Muscle of arm (tissue), 1 donor: ENCODE measurements at regions not wholly inside any gene's neighbourhood (a gene's known extent, or its start where the extent isn't known, plus 50 kb on each side); places are given as distances from the start of the nearest gene placed in this dataset.
"Not testable (repeated sequence)": the region's sequence is repeated elsewhere in the genome, so short reads cannot be mapped to it uniquely, and the experiment has no call there.

Experiments used
- DNase-seq: peaks from one replicate; pipeline ENCODE4 v3.0.0-alpha.2; 2013

DNA sequence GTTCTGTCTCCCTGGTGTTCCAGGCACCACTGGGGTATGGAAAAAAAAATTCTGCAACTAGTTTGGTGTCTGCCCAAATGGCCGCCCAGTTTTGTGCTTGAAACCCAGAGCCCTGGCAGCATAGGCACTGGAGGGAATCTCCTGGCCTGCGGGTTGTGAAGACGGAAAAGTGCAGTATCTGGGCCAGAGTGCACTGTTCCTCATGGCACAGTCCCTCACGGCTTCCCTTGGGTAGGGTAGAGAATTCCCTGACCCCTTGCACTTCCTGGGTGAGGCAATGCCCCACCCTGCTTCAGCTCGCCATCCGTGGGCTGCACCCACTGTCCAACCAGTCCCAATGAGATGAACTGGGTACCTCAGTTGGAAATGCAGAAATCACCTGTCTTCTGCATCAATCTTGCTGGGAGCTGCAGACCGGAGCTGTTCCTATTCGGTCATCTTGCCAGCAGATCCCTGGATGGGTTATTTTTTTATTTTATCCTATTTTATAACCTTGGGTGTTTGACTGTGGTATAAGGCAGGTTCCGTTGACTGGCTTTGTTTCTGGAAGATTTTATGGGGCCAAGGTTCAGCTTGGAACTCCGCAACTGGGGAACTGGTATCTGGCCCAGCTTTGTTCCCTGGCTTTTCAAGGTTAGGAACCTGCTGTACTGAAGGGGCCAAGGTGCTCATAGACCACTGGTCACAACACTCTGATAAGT, 59.5 kb upstream of the IRAK1BP1 start:
- DNase-seq: not testable (repeated sequence)

DNA sequence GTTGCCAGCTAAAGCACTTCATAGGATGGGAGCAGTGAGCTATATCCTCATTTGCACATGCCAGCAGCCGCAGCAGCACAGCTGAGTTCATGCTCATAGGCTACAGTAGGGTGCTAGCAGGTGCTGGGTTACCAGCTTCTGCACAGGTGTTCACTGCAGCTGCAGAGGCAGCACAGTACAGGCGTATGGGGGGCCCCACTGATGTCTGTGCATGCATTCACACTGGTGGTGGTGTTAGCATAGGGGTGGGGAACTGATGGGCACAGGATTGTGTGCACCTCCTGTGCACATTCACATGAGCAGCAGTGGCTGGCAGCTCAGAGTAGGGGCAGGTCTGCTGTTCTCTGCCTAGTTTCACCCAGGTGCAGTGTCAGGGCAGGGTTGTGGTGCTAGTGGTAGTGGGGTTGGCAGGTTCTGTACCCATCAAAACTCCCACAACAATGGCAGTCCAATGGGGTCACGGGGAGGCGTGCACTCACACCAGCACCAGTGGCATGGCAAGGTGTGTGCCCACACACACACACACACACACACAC, 58.9 kb upstream of the IRAK1BP1 start:
- DNase-seq: no peak

DNA sequence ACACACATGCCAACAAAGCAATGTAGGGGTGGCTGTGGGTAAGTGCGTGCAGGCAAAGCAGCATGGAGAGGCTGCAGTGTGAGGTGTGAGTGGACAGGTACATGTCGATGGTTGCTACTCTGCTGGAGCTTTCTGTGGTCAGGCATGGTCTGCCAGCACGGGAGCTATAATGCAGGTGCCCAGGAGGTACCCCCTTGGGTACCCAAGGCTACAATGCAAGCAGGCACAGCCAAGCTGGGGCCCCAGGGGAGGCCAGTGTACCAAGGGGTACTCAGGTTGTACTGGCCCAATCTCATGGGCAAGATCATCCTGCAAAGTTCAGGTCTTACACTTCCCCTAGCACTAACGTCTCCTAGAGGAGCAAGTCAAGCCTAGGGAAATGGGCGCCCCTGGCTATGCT, 58.4 kb upstream of the IRAK1BP1 start:
- DNase-seq: no peak

DNA sequence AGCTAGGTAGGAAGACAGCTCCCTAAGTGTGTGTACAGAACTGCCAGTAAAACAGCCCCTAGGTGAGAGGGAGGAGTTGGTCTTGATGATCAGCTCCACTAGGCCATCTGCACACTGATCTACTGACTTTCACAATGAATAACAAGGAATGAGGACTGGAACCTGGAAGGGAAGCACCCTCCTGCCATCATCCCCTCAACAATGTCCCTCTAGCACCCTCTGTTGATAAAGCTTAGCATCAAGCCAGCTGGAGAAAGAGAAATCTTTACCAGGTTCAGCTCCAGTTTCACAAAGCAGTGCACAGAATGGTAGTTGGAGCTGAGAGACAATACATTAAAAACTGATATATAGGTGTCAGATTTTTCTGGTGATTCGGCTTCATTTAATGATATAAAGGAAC, 57.2 kb upstream of the IRAK1BP1 start:
- DNase-seq: no peak

DNA sequence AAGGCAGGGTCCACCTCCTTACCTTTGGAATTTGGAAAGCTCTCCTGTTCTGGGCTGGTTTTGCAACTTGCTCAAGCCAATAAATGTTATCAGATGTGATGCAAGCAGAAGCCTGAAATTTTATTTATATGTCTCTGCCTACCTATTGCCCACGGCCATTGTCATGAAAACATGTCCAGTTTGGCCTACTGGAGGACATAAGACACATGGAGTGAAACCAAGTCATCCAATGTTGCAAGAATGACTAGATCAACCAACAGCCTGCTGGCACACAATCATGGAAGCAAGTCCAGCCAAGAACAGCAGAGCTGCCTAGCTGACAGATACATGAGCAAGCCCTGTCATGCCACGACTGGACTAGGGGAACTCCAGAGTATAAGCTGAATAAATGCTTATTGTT, 56.7 kb upstream of the IRAK1BP1 start:
- DNase-seq: no peak
